ENCODE measurements at regions not wholly inside any gene's neighbourhood (a gene's known extent, or its start where the extent isn't known, plus 50 kb on each side); places are given as distances from the start of the nearest gene placed in this dataset.
"Not testable (repeated sequence)": the region's sequence is repeated elsewhere in the genome, so short reads cannot be mapped to it uniquely, and the experiment has no call there.

DNA sequence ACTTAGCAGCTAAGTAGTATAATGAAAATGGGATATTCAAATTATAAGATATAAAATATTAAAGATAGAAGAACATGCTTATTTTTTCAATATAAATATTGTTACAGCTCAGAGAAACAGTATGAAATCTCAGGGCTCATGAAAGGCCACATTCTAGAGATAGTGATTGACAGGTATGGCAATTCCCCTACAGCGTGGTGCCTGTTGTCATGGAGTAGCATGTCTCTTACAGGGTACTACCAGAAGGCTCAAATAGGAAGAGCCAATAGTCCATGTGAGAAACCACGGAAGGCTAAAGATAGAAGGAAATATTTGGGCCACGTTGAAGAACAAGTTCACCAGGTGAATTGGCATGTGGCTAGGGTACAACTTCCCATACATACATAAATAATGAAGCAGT lies 522.9 kb upstream of the ZNF337 start:
- in situ Hi-C loops (cut with MboI; ENCODE audit: low sequenced_read_pairs): not testable (repeated sequence)

DNA sequence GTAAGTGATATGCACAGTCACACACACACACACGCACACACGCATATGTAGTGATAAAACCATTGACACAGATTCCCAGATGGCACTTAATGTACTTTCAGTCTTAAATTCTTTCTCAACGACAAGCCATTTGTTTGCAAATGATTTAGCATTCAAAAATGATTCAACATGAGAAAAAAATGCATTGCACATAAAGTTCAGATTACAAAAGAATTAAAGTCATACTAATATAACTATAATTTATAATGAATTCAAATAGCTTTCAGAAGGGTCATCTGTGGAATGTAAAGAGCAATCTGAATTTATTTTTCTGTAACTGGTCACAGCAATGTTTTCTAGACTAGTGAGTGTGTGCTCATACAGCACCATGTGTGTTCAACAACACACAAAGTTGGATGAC lies 521.6 kb upstream of the ZNF337 start:
- in situ Hi-C loops (cut with MboI; ENCODE audit: low sequenced_read_pairs): no loop called here

DNA sequence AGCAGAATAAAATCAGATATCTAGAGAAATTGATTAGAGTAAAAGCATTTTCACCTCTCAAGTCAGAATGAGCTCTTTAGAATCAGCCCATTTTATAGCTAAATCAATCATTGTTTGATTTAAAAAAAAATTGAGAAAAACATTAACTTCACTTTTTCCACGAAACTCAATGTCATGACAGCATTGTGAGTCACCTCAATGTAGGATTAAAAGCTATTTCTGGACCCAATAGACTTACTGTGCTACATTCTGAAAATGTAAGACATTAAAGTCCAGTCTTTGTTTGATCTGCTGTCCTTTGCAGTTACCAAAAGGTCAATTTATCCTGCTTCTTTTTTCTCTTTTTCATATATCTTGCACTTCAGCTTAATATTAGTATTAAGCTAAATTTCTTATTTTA lies 519.4 kb upstream of the ZNF337 start:
- in situ Hi-C loops (cut with MboI; ENCODE audit: low sequenced_read_pairs): no loop called here

DNA sequence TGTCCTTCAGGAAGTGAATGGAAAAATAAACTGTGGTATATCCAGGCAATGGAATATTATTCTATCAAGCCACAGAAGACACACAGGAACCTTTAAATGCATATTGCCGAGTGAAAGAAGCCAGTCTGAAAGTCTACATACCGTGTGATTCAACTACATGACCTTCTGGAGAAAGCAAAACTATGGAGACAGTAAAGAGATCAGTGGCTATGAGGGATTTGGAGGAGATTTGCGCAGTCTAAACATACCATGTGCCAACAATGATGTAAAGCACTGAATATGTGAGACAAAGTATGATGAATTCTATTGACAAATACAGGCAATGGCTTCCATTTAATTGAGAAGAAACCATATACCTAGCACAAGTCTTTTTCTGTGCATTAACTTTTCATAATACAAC lies 518.3 kb upstream of the ZNF337 start:
- in situ Hi-C loops (cut with MboI; ENCODE audit: low sequenced_read_pairs): no loop called here

DNA sequence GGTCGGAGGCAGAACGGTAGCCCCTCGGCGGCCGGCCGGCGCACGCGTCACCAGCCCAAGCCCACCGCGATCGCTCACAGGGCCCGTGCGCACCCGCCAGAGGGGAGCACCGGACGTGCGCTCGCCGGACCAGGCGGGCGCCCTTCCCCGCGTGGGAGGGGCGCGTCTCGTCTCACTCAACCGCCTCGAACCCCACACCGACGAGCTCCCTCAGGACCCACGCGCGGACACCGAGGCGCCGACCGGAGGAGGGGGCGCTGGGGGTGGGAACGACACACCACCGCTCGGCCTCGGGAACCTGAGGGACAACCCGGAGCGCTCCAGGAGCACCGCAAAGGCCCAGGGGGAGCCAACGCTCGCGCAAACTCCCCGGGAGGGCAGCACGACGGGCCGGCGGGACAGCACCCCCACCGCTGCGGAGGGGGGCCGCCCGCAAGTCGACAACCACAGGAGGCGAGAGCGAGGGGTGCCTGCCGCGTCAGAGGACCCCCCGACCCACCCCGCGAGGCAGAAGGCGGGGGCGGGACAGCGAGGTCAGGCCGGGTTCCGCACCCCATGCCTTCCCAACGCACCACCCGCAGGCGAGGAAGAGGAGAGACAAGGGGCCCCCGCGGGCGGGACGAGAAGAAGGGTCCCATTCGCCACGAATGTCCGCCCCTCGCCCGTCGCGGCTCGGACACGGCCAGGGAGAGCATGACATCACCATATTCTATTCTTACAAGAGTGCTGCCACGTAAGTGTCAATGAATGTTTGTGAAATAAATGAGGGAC lies 512.7 kb upstream of the ZNF337 start:
- in situ Hi-C loops (cut with MboI; ENCODE audit: low sequenced_read_pairs): no loop called here

DNA sequence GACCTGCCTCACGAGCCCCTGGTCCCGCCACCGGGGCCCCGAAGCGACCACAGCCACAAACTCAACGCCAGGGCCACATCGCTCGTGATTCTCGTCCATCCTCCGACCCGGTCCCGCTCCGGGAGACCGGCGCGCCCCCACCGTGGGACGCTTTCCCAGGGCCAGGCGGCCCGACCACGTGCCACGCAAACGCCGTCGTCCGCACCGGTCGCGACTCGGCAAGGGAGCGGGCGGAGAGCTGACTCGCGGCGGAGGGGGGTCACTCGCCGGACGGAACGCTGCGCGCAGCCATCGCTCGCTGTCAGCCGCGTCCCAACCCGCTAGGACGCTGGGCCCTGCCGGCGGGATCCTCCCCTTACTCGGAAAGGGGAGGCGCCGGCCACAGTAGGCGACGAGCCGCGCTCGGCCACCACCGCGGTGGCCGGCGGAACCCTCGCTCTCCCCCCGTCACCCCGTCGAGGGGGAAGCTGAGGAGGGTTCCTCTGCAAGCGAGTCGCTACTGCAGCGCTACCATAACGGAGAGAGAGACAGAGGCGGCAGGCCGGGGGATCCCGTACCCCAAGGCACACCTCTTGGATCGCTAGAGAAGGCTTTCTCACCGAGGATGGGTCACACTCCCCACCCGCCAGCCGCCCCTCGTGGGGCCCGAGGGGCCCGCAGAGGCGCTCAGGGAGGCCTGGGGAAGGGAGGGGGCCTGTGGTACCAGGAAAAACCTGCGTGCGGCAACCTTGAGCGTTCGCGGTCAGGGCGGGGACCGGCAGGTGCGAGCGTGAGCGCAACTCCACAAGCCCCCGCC lies 511.8 kb upstream of the ZNF337 start:
- in situ Hi-C loops (cut with MboI; ENCODE audit: low sequenced_read_pairs): no loop called here

DNA sequence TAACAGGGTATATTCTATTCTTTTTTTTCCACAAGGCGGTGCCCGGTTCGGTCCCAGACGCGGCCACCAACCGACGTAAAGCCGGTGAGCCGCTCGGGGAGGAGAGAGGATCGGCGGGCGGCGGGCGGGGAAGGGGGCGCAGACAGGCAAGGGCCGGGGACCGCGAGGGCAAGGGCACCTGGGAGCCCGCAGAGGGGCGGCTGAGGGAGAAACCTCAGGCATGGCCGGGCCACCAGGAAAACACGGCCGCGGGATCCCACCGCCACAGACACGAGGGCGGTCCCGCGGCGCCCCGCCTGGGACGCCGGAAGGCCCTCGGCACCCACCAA lies 511.3 kb upstream of the ZNF337 start:
- in situ Hi-C loops (cut with MboI; ENCODE audit: low sequenced_read_pairs): not testable (repeated sequence)

DNA sequence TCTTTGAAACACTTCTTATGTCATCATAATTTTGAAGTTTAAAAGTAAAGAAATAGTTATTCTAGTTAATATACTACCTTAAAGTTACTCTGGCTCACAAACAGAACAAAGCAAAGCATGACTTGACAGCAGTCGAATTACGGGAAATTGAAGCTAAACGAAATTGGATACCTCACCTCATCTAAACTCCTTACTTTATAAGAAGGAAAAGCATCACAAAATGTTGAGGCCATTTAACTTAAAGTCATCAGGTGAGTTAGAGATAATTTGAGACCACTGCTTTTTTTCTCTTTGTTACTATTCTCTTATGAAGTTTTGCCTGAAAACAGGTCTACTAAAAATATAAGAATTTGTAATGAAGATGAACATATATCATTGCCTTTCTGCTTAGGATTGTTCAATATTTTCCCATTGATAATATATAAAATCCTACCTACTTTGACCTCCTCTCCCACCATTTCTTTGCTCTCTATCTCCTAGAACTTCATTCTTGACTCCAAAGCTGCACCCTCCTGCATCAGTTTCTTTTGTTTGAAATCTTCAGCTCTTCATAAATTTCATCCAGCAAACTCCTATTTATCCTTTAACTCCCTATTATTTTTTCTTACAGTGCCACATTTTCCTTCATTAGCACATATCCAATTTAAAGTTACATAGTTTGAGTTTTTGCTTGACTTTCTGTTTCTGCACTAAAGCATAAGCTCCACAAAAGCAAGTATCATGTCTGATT lies 510.7 kb upstream of the ZNF337 start:
- in situ Hi-C loops (cut with MboI; ENCODE audit: low sequenced_read_pairs): no loop called here

DNA sequence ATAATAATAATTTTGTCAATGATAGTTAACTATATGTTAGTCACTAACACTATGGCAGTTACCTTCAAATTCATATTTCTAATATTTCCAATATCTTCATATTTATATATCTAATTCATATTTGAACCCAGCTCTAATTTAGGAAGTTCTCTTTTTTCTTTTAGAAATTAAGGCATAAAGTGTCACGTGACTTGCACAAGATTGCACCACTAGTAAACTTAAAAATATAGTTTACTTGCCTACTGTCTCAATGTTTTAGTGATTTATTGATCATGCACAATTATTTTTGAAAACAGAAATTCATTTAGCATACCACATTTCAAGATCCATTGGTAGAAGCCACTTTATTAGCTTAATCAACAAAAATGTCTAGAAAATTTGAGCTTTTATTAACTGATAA lies 508.7 kb upstream of the ZNF337 start:
- in situ Hi-C loops (cut with MboI; ENCODE audit: low sequenced_read_pairs): no loop called here

DNA sequence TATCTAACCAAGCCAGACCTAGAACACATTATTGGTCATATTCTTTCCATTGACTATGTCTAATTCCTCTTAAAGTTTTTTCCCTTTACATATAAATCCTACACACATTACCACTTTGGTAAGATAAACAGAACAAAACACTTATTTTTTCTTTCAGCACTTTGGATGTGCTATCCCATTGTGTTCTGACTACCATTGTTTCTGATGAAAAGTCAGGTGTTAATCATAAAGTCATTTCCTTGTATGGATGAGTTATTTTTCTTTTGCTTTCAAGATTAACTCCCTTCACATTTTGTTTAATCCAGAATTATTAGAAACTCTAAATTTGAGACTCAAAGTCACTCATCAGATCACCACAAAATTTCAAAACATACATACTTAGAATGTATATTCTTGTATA lies 504.4 kb upstream of the ZNF337 start:
- in situ Hi-C loops (cut with MboI; ENCODE audit: low sequenced_read_pairs): not testable (repeated sequence)

DNA sequence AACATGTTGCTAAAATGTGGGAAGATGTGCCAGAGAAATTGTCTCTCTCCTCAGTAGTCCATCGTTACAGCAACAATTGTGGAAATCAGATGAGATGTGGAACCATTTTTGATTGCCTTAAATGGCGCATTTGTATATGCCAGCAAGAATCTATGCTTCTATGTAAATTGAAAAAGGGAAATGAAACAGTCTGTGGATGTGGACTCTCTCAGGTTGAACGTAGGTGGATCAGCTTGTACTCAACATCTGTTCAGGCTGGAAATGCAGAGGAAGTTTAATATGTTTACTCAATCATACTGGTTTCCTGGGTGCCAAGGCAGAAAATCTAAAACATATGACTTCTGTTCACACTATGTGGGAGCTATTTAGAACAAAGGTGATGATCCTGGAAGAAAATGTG lies 490.7 kb upstream of the ZNF337 start:
- in situ Hi-C loops (cut with MboI; ENCODE audit: low sequenced_read_pairs): not testable (repeated sequence)

DNA sequence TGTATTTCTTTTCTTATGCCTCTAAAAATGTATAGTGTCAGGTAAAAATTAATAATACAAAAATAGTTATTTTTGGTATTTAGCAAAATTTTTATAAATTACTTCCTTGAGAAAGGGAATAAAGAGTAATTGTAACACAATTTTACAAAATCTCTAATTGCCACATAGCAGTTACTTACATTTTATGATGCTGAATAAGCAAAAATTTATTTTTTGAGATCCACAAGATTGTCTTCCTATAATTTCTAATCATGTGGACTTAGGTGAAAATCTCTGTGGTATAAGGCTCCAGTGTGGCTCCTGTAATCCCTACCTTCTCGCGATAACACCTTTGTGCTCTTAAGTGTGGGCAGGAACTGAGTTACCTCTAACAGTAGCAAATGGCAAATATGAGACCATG lies 487.1 kb upstream of the ZNF337 start:
- in situ Hi-C loops (cut with MboI; ENCODE audit: low sequenced_read_pairs): not testable (repeated sequence)

DNA sequence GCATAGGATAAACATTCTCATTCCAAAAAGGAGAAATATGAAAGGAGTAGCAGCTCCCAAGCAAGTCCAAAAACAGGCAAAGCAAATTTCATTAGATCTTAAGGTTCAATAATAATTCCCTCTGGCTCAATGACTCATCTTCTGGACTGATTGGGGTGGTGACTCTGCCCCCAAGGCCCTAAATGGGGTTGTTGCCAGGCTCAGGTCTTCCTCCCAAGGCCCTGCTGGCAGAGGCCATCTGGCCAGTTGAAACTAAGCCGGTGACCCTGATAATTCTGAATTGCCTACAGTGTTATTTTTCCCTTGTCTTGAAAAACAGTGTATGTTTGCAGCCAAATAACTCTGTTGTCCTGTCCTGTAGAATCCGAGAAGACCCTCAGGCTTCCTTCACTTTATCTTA lies 484.7 kb upstream of the ZNF337 start:
- in situ Hi-C loops (cut with MboI; ENCODE audit: low sequenced_read_pairs): not testable (repeated sequence)

DNA sequence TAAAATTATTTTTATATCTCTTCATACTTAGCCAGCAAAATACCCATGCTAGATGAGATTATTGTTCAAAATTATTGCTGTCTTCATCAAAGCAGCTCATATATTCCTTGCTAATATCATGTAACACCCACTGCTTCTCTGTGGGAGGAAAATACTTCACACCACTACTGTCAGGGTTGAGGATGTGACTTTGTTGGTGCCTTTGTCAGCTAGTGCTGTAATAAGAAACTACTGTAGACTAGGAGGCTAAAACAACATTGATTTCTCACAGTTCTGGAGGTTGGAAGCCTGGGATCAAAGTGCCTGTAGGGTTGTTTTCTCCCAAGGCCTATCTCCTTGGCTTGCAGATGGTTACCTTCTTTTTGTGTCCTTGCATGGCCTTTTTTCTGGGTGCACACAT lies 475.2 kb upstream of the ZNF337 start:
- in situ Hi-C loops (cut with MboI; ENCODE audit: low sequenced_read_pairs): loop anchor here (25.0 kb wide), 1 partner anchor 90 kb away; no protein-coding TSS in a partner anchor

DNA sequence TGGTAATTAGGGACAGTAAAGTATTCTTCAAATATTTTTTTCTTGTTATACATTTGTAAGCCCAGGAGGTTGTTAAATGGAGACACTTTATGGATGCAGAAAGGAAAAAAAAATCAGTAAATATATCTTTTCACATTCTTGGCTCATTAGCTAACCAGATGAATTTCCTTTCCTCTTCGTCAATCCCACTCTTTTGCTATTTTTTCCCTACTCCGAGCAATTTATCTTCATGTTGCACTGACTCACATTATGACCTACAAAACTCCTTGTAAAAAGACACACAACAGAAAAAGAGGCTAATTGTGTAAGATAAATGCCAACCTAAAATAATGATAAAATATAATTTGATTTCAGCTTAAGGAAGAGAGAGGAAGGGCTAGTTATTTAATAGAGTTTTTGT lies 472.9 kb upstream of the ZNF337 start:
- in situ Hi-C loops (cut with MboI; ENCODE audit: low sequenced_read_pairs): loop anchor here (25.0 kb wide), 1 partner anchor 93 kb away; no protein-coding TSS in a partner anchor

DNA sequence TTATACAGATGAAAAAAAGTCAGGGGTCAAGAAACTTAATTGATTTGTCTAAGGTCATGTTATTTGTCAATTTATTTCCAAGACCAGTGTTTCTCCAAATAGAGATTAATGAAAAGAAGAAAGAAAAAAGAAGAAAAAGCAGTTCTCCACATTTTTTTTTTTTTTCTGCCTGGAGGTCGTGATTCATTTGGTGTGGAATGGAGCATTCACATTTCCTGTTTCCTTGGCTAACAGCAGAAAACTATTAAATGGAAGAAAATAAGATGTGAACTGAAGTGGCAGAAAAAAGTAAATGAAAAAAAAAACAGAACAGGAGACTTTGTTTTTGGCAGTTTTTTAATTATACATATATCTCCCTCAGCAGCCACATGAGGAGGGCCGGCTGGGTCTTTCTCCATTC lies 470.8 kb upstream of the ZNF337 start:
- in situ Hi-C loops (cut with MboI; ENCODE audit: low sequenced_read_pairs): loop anchor here (25.0 kb wide), 1 partner anchor 95 kb away; no protein-coding TSS in a partner anchor

DNA sequence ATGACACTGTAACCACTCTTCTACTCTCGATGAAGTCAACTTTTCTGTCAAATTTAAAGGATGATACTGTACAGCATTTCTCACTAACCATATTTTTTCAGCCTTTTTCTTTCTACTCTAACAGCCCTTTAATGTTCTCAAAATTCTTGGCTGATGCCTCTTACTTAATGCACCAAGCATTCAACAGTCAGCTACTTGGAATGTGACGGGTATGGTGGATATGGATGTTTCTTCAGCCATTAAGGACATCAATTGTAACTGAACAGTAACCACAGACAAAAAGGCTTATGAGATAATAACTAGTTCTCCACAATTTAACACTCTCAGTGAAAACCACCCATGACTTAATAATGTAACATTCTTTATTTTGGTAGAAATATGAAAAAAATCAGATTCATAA lies 467.2 kb upstream of the ZNF337 start:
- in situ Hi-C loops (cut with MboI; ENCODE audit: low sequenced_read_pairs): loop anchor here (25.0 kb wide), 1 partner anchor 98 kb away; no protein-coding TSS in a partner anchor

DNA sequence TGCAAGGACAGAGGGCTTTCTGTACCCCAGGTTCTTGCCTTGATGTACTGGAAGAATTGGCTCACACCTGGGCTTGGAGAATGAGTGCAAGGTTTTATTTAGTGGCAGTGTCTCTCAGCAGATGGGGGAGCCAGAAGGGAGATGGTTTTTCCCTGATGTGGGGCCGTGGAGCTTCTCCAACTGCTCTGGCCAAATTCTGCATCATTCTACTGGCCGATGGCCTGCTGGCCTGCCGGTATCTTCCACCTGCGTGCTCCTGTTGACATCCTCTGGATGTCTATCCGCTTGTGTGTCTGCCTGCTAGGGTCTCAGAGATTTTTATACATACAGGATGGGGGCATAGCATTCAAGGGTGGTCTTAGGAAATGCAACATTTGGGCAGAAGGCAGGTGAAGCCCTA lies 466.5 kb upstream of the ZNF337 start:
- in situ Hi-C loops (cut with MboI; ENCODE audit: low sequenced_read_pairs): loop anchor here (25.0 kb wide), 1 partner anchor 99 kb away; no protein-coding TSS in a partner anchor

DNA sequence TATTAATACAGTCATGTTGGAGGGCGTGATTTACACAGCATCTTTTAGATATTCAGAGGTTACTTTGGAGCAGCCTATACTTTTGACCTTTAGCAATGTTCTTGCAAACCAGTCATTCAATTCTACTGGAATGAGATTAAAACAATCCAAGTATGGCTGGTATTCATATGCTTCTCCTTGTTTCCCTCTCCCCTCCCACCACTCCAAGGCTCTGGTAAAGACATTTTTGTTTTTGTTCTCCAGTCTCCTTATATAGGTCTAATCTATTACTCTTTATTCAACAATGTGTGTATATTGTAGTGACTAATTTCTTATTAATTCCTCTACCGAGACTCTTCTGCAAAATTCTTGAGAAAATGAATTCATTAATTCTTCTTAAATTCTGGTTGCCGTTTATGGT lies 465.1 kb upstream of the ZNF337 start:
- in situ Hi-C loops (cut with MboI; ENCODE audit: low sequenced_read_pairs): loop anchor here (25.0 kb wide), 1 partner anchor 101 kb away; no protein-coding TSS in a partner anchor

DNA sequence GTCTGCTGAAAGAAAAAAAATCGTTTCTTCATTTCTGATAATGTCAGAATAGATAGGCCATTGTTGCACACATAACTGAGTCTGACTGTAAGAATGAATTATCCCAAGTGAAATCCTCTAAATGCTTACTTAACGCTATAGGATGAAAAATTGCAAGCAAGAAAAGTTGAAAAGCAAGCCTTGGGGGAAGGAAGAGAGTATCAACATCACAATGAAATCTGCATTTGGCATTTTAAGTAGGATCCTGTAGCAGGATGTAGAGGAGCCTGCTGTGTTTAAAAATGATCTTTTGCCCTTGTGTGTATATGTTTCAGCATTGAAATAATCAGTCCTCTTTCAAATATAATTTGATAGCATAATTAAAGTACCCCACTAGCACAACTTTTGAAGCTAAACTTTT lies 464.3 kb upstream of the ZNF337 start:
- in situ Hi-C loops (cut with MboI; ENCODE audit: low sequenced_read_pairs): loop anchor here (25.0 kb wide), 1 partner anchor 101 kb away; no protein-coding TSS in a partner anchor

DNA sequence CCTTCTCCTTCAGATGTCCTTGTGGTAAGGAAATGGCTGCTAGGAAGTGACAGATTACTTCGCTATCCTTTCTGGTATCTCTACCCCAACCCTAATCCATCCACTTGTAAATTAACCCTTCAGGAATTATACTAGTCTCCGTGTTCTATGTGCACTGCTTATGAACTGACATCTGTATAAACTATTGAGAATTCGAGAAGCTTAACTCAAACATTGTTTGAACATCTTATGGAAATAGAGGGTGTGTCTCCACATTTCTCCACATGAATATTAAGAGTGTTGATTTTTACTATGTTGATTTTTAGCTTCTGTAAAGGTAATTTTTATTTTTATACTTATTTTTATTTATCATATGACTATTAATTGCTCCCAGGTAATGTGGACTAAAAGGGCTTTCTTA lies 457.6 kb upstream of the ZNF337 start:
- in situ Hi-C loops (cut with MboI; ENCODE audit: low sequenced_read_pairs): loop anchor here (25.0 kb wide), 1 partner anchor 108 kb away; no protein-coding TSS in a partner anchor

Measured in HL-60/S4 (cell line).